H1 (cell line): ENCODE measurements at regions not wholly inside any gene's neighbourhood (a gene's known extent, or its start where the extent isn't known, plus 50 kb on each side); places are given as distances from the start of the nearest gene placed in this dataset.

Source experiments
- CTCF ChIA-PET: fragments of 300-600 bp; sonication (Branson Sonifier 250); formaldehyde crosslinking; loops from one replicate; lab custom pipeline; 2021; ENCODE audit not compliant: partially characterized antibody; lab: Charles Lee
- POLR2A ChIA-PET: fragments of 300-600 bp; sonication (Branson Sonifier 250); formaldehyde crosslinking; loops from one replicate; lab custom pipeline; 2021; ENCODE audit warnings: inconsistent platforms; ENCODE audit not compliant: partially characterized antibody; lab: Charles Lee
- DNase-seq, 2 experiments: peaks; one replicate each; pipeline versions ENCODE4 v3.0.0 to v3.0.0-alpha.2; 2010 to 2022; ENCODE audit warnings: low spot score in 2 of 2, low read depth in 1 of 2, mixed read lengths in 1 of 2
- FAIRE-seq: peaks from 2 replicates; lab custom pipeline; 2011; peaks lifted over from hg19 to GRCh38; lab: Jason Lieb, UNC
- H2AFZ ChIP-seq: 2 replicates; pipeline ENCODE4 v1.8.1; 2012; ENCODE audit warnings: low read length, inconsistent platforms
- H2AK5ac ChIP-seq: 2 replicates; pipeline ENCODE4 v1.6.1; 2013; ENCODE audit warnings: low read depth, low read length
- H2BK120ac ChIP-seq: replicated peaks from 2 replicates; pipeline ENCODE3; 2013; ENCODE audit warnings: low read depth, low read length, inconsistent platforms
- H2BK12ac ChIP-seq: 2 replicates; pipeline ENCODE4 v1.6.1; 2013; ENCODE audit warnings: low read depth, low read length
- H2BK15ac ChIP-seq: 2 replicates; pipeline ENCODE4 v1.6.1; 2013; ENCODE audit warnings: low read length
- H2BK20ac ChIP-seq: 2 replicates; pipeline ENCODE4 v1.6.1; 2013; ENCODE audit warnings: low read length
- H2BK5ac ChIP-seq: 2 replicates; pipeline ENCODE4 v1.6.1; 2013; ENCODE audit warnings: low read depth, low read length
- H3K14ac ChIP-seq: 2 replicates; pipeline ENCODE4 v1.6.1; 2013; ENCODE audit warnings: inconsistent platforms; ENCODE audit not compliant: insufficient read length
- H3K18ac ChIP-seq: 2 replicates; pipeline ENCODE4 v1.6.1; 2013; ENCODE audit warnings: low read length; ENCODE audit errors: extremely low read depth
- H3K23ac ChIP-seq: 2 replicates; pipeline ENCODE4 v1.6.1; 2013; ENCODE audit warnings: inconsistent platforms; ENCODE audit not compliant: insufficient read length
- H3K23me2 ChIP-seq: 2 replicates; pipeline ENCODE4 v1.6.1; 2013; ENCODE audit warnings: low read depth, low read length
- H3K27ac ChIP-seq: 2 replicates; pipeline ENCODE4 v1.6.1; 2011; ENCODE audit warnings: low read depth, low read length, inconsistent platforms
- H3K27me3 ChIP-seq, 4 experiments: replicated peaks in 1 of 4; 1 replicate in 1 of 4; 2 replicates in 3 of 4; pipeline versions ENCODE4 v1.6.1 to v1.8.1; 2011 to 2013; ENCODE audit warnings: low read length in 3 of 4, mild to moderate bottlenecking in 3 of 4, inconsistent platforms in 2 of 4, mixed read lengths in 2 of 4, moderate library complexity in 1 of 4; ENCODE audit not compliant: control insufficient read depth in 3 of 4, insufficient read depth in 3 of 4; ENCODE audit errors: extremely low read depth in 1 of 4
- H3K36me3 ChIP-seq, 4 experiments: 2 replicates each; pipeline versions ENCODE4 v1.6.1 to v1.8.1; 2011 to 2013; ENCODE audit warnings: mild to moderate bottlenecking in 4 of 4, low read length in 3 of 4, moderate library complexity in 2 of 4, control low read depth in 1 of 4, inconsistent platforms in 1 of 4; ENCODE audit not compliant: insufficient read depth in 4 of 4, control insufficient read depth in 2 of 4
- H3K4ac ChIP-seq: replicated peaks from 2 replicates; pipeline ENCODE3; 2013; ENCODE audit warnings: low read length, low read depth, mixed read lengths, inconsistent platforms; ENCODE audit not compliant: insufficient read length
- H3K4me1 ChIP-seq, 4 experiments: replicated peaks in 1 of 4; 1 replicate in 1 of 4; 2 replicates in 3 of 4; pipeline versions ENCODE4 v1.6.1 to v1.8.1; 2011 to 2013; ENCODE audit warnings: low read length in 3 of 4, inconsistent platforms in 2 of 4, mixed read lengths in 1 of 4; ENCODE audit not compliant: insufficient read depth in 4 of 4, control insufficient read depth in 3 of 4
- H3K4me2 ChIP-seq, 2 experiments: 2 replicates each; pipeline versions ENCODE4 v1.6.1 to v1.8.1; 2011 to 2013; ENCODE audit warnings: low read depth in 2 of 2, low read length in 2 of 2, control low read depth in 1 of 2, inconsistent platforms in 1 of 2, mild to moderate bottlenecking in 1 of 2; ENCODE audit not compliant: insufficient read depth in 1 of 2
- H3K4me3 ChIP-seq, 4 experiments: fragments of 200-600, 300-600 bp in 1 of 4; sonication (generic), shearing (Covaris generic), sonication (Bioruptor Twin) in 1 of 4; 2 replicates each; pipeline versions ENCODE4 v1.5.1 to v1.8.1; 2011 to 2016; ENCODE audit warnings: low read length in 4 of 4, low read depth in 3 of 4, control low read depth in 2 of 4, inconsistent platforms in 2 of 4, mild to moderate bottlenecking in 2 of 4, mixed read lengths in 1 of 4, moderate library complexity in 1 of 4; ENCODE audit not compliant: insufficient read depth in 2 of 4; ENCODE audit errors: extremely low read depth in 1 of 4
- H3K56ac ChIP-seq: replicated peaks from 2 replicates; pipeline ENCODE3; 2013; ENCODE audit warnings: low read depth, mild to moderate bottlenecking, mixed read lengths, low read length, inconsistent platforms; ENCODE audit not compliant: insufficient read length
- H3K79me1 ChIP-seq: 2 replicates; pipeline ENCODE4 v1.6.1; 2013; ENCODE audit warnings: low read depth, low read length, control low read depth
- H3K79me2 ChIP-seq, 2 experiments: 2 replicates each; pipeline versions ENCODE4 v1.6.1 to v1.8.1; 2012 to 2013; ENCODE audit warnings: low read length in 2 of 2, mild to moderate bottlenecking in 2 of 2, inconsistent platforms in 1 of 2; ENCODE audit not compliant: insufficient read depth in 2 of 2, control insufficient read depth in 1 of 2
- H3K9ac ChIP-seq, 4 experiments: replicated peaks in 1 of 4; 1 replicate in 1 of 4; 2 replicates in 3 of 4; pipeline versions ENCODE4 v1.6.1 to v1.8.1; 2011 to 2013; ENCODE audit warnings: low read depth in 3 of 4, low read length in 3 of 4, control low read depth in 2 of 4, mild to moderate bottlenecking in 2 of 4, moderate library complexity in 2 of 4, inconsistent platforms in 1 of 4; ENCODE audit errors: extremely low read depth in 1 of 4
- H3K9me3 ChIP-seq, 2 experiments: 2 replicates each; pipeline versions ENCODE4 v1.6.1 to v1.8.1; 2012 to 2013; ENCODE audit warnings: mild to moderate bottlenecking in 2 of 2, moderate library complexity in 2 of 2, control low read depth in 1 of 2, inconsistent platforms in 1 of 2, low read depth in 1 of 2, low read length in 1 of 2, mixed read lengths in 1 of 2; ENCODE audit not compliant: insufficient read depth in 2 of 2
- H4K20me1 ChIP-seq, 2 experiments: replicated peaks in 1 of 2; 2 replicates each; pipeline versions ENCODE3 to v1.8.1; 2011 to 2013; ENCODE audit warnings: inconsistent platforms in 2 of 2, low read length in 2 of 2, mild to moderate bottlenecking in 1 of 2; ENCODE audit not compliant: insufficient read depth in 2 of 2, control insufficient read depth in 1 of 2
- H4K5ac ChIP-seq: 2 replicates; pipeline ENCODE4 v1.6.1; 2013; ENCODE audit warnings: low read length, low read depth, mixed read lengths, inconsistent platforms; ENCODE audit not compliant: insufficient read length
- H4K8ac ChIP-seq: 2 replicates; pipeline ENCODE4 v1.8.0; 2013; ENCODE audit warnings: mild to moderate bottlenecking, moderate library complexity, low read length, inconsistent platforms; ENCODE audit not compliant: insufficient read depth; ENCODE audit errors: extremely low read depth
- H4K91ac ChIP-seq: replicated peaks from 2 replicates; pipeline ENCODE3; 2013; ENCODE audit warnings: low read length, mixed read lengths, inconsistent platforms; ENCODE audit not compliant: insufficient read length
- BCL11A ChIP-seq, 2 experiments: IDR thresholded peaks; one replicate each; pipeline ENCODE4 v1.6.1; 2011; ENCODE audit warnings: low read depth in 2 of 2, low read length in 2 of 2, mild to moderate bottlenecking in 2 of 2
- BRCA1 ChIP-seq: IDR thresholded peaks from 2 replicates; pipeline ENCODE4 v1.6.1; 2012; ENCODE audit warnings: low read depth, low read length, improper control_type of control experiment
- CBX8 ChIP-seq: fragments of 300-800, 300-1000 bp; sonication (generic); IDR thresholded peaks from 2 replicates; pipeline ENCODE4 v1.7.1; 2016; ENCODE audit warnings: low read depth, low read length, borderline replicate concordance
- CHD1 ChIP-seq: IDR thresholded peaks from 2 replicates; pipeline ENCODE4 v1.6.1; 2012; ENCODE audit warnings: low read depth, low read length, improper control_type of control experiment
- EGR1 ChIP-seq: IDR thresholded peaks from 2 replicates; pipeline ENCODE4 v1.6.1; 2011; ENCODE audit warnings: low read depth, low read length, borderline replicate concordance
- MAX ChIP-seq: IDR thresholded peaks from 2 replicates; pipeline ENCODE4 v1.6.1; 2012; ENCODE audit warnings: inconsistent platforms
- NANOG ChIP-seq: IDR thresholded peaks from 2 replicates; pipeline ENCODE4 v1.6.1; 2011; ENCODE audit warnings: low read length, low read depth, mild to moderate bottlenecking, inconsistent platforms; ENCODE audit not compliant: insufficient read depth, poor library complexity, severe bottlenecking
- RAD21 ChIP-seq, 2 experiments: IDR thresholded peaks in 1 of 2; conservative IDR thresholded peaks in 1 of 2; 2 replicates each; pipeline ENCODE4 v1.6.1; 2011; ENCODE audit warnings: low read depth in 2 of 2, low read length in 2 of 2, improper control_type of control experiment in 1 of 2, inconsistent platforms in 1 of 2, mild to moderate bottlenecking in 1 of 2, moderate library complexity in 1 of 2
- RFX5 ChIP-seq: IDR thresholded peaks from 2 replicates; pipeline ENCODE4 v1.6.1; 2011; ENCODE audit warnings: low read depth, low read length, improper control_type of control experiment, borderline replicate concordance
- SIRT6 ChIP-seq: IDR thresholded peaks from one replicate; pipeline ENCODE4 v1.7.1; 2012; ENCODE audit warnings: low read length, inconsistent platforms
- SRF ChIP-seq: IDR thresholded peaks from 2 replicates; pipeline ENCODE4 v1.6.1; 2011; ENCODE audit warnings: mild to moderate bottlenecking, low read depth, low read length, moderate library complexity
- WGBS, 2 experiments: shearing (Covaris generic) in 1 of 2; methylation state at CpG; one replicate each; pipeline versions ENCODE4 v1.1.6 to v1.1.7; 2013 to 2015; ENCODE audit warnings: low lambda C conversion rate in 2 of 2, mixed read lengths in 2 of 2, inconsistent platforms in 1 of 2, low coverage in 1 of 2, missing lambda C conversion rate in 1 of 2; ENCODE audit not compliant: insufficient replicate concordance in 2 of 2, insufficient coverage in 1 of 2, insufficient read length in 1 of 2; ENCODE audit errors: extremely low coverage in 1 of 2, missing lambda C conversion rate in 1 of 2; 5-methylcytosine and 5-hydroxymethylcytosine counted together

GRCh38 chr6:164410017-164410416 is 899.4 kb downstream of the C6orf118 start:
- Histone ChIP-seq H3K4me1 (0 out of 7 replicates have a peak, but pooled peaks cover 0 to 1% (median 0%) of the 10 kb centered on the region in 4 experiments), H3K9ac (no peak overlapping the region), H3K79me1 (no peaks in the 10 kb centered on the region; the same call in 1 of the 2 replicates), H3K9me3 (no peaks in the 10 kb centered on the region), H3K27ac (no peak overlapping the region), H3K56ac (no peak overlapping the region), H3K79me2 (no peaks in the 10 kb centered on the region), H3K27me3 (no peaks in the 10 kb centered on the region), H2BK20ac (no peak overlapping the region), H3K14ac (no peak overlapping the region), H3K4me3 (no peak overlapping the region), H2AFZ (no peak overlapping the region), H3K23ac (no peak overlapping the region), H3K36me3 (no peaks in the 10 kb centered on the region), H3K4ac (no peak overlapping the region), H3K23me2 (no peaks in the 10 kb centered on the region), H2BK120ac (no peak overlapping the region)
- no peak for FAIRE-seq
- DNase-seq = no peak
- ChIA-PET POLR2A (no interaction called here), CTCF (interaction anchor here (0.7 to 1.2 kb wide), 2 partner anchors 8 to 81 kb away, joined by 3 to 4 read pairs; no protein-coding TSS in a partner anchor)
- TF ChIP-seq EGR1 (no peak), RAD21 (IDR thresholded peaks at IDR 0.05 in 1 of 2, conservative IDR thresholded peaks at IDR 0.05 in 1 of 2; ENCODE audit: low read depth in 2 of 2, low read length in 2 of 2) (no peak), MAX (no peak), RFX5 (no peak), CHD1 (no peak), SIRT6 (no peak), NANOG (no peak), BRCA1 (no peak), BCL11A (IDR thresholded peaks at IDR 0.05; ENCODE audit: low read depth in 2 of 2, low read length in 2 of 2) (no peak), SRF (no peak), CBX8 (no peak)
- TF ChIP-seq, all 59 proteins: peak for 0
- Histone ChIP-seq H2BK12ac (no peak overlapping the region), H3K18ac (no peak overlapping the region), H4K20me1 (no peaks in the 10 kb centered on the region), H2BK15ac (no peak overlapping the region), H4K91ac (no peak overlapping the region), H2AK5ac (no peak overlapping the region), H2BK5ac (no peak overlapping the region), H4K5ac (no peak overlapping the region), H3K4me2 (no peak overlapping the region), H4K8ac (no peak overlapping the region)
- WGBS, 2 experiments = 97% methylated on average over 5 of the region's 5 CpGs; no CpG with 5 or more reads in 1 of the 2 experiments
